Skeletal muscle tissue (tissue), 3 donors: ENCODE measurements at regions not wholly inside any gene's neighbourhood (a gene's known extent, or its start where the extent isn't known, plus 50 kb on each side); places are given as distances from the start of the nearest gene placed in this dataset.

Experiments used
- H3K27ac ChIP-seq: one replicate; pipeline ENCODE4 v1.7.0; 2013; ENCODE audit warnings: mild to moderate bottlenecking, low read depth, low read length, inconsistent platforms
- H3K27me3 ChIP-seq, 3 donors: one replicate each; pipeline ENCODE4 v1.7.0; 2013; ENCODE audit warnings: low read length in 3 of 3; ENCODE audit not compliant: control insufficient read depth in 3 of 3, insufficient read depth in 3 of 3
- H3K36me3 ChIP-seq, 3 donors: one replicate each; pipeline ENCODE4 v1.7.0; 2013; ENCODE audit warnings: low read length in 3 of 3; ENCODE audit not compliant: control insufficient read depth in 3 of 3, insufficient read depth in 3 of 3
- H3K4me1 ChIP-seq, 3 donors: one replicate each; pipeline ENCODE4 v1.7.0; 2013; ENCODE audit warnings: low read length in 3 of 3, mild to moderate bottlenecking in 3 of 3; ENCODE audit not compliant: control insufficient read depth in 3 of 3, insufficient read depth in 3 of 3
- H3K4me3 ChIP-seq, 3 donors: one replicate each; pipeline ENCODE4 v1.7.0; 2013; ENCODE audit warnings: low read length in 3 of 3
- H3K9ac ChIP-seq, 3 donors: one replicate each; pipeline ENCODE4 v1.7.0; 2013; ENCODE audit warnings: low read length in 3 of 3, mild to moderate bottlenecking in 3 of 3, moderate library complexity in 2 of 3, low read depth in 1 of 3
- H3K9me3 ChIP-seq, 3 donors: one replicate each; pipeline ENCODE4 v1.7.0; 2013; ENCODE audit warnings: low read length in 3 of 3; ENCODE audit not compliant: control insufficient read depth in 3 of 3
- donor health status: Osteomylitis.

DNA sequence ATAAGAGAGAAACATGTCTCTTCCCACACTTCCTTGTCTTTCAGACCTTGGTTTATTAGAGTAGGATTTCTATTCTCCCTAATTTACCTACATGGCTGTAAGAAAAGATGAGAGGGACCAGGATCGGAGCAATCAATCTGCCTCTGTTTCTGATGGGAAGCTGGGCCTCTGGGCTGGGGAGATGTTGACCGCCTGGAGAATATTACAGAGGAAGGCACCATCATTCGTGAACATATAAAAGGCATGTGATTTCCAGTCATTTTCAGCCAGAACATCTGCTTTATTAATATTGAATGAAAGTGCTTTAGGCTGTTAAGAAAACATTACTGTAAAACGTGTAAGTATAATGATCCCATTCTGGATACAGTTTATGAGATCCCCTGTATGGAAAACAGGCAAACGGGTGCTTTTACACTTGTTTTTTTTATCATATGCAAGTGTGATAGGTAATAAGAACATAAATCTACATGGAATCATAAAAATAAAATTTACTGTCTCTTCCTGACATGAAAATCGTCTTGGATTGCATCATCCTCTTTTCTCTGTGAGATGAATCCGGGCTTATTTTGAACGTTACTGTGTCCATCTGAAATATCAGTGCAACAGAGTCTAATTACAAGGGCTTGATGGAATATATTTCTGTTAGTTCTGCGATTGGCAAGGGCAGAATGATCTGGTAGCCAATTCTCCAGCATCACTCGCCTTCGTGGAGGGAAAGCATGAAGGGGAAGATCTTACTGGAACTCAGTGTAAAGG lies 94.5 kb upstream of the BAIAP2L1 start:
- Histone ChIP-seq H3K4me3 (no peak overlapping the region), H3K4me1 (no peaks in the 10 kb centered on the region), H3K36me3 (no peaks in the 10 kb centered on the region)

DNA sequence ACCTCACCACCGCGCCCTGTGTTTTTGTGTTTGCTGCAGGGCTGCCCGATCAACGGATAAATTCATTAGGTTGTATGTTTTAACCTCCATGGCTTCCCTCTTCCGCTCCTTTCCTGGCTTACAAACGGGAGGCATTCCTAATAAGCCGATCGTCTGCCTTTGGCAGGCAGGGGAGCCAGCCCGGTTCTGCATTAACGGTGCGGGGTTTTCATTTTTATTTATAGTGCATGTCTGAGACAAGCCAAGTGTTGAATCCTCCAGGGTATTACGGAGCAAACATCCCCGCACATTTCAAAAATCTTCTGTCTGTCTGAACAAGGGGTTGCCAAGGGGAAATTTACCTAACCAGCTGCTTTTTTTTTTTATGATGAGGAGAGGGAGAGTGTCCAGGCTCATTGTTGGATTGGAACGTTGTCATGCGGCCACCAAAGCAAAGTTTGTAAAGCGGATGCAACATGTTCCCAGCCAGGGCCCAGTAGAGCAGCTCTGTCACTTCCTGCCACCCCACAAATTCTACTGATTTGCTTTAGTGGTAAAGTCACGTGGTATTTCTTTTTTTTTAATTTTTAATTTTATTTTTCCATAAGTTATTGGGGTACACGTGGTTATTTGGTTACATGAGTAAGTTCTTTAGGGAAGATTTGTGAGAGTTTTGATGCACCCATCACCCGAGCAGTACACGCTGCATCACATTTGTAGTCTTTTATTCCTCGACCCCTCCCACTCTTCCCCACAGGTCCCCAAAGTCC lies 92.3 kb upstream of the BAIAP2L1 start:
- H3K9ac ChIP-seq, result no peak overlapping the region
- no peak overlapping the region for H3K4me3 ChIP-seq
- no peaks in the 10 kb centered on the region for H3K4me1 ChIP-seq
- peaks cover 0 to 9% (median 8%) of the 10 kb centered on the region in 3 donors for H3K9me3 ChIP-seq
- no peaks in the 10 kb centered on the region for H3K36me3 ChIP-seq
- peaks cover 0 to 2% (median 0%) of the 10 kb centered on the region in 3 donors for H3K27me3 ChIP-seq
- H3K27ac ChIP-seq, result no peak overlapping the region

More for the DNA sequence above, 94.5 kb upstream of the BAIAP2L1 start:
- H3K27ac ChIP-seq, result no peak overlapping the region
- H3K9me3 ChIP-seq, result peaks cover 0 to 9% (median 8%) of the 10 kb centered on the region in 3 donors
- no peak overlapping the region for H3K9ac ChIP-seq
- peaks cover 0 to 2% (median 0%) of the 10 kb centered on the region in 3 donors for H3K27me3 ChIP-seq

DNA sequence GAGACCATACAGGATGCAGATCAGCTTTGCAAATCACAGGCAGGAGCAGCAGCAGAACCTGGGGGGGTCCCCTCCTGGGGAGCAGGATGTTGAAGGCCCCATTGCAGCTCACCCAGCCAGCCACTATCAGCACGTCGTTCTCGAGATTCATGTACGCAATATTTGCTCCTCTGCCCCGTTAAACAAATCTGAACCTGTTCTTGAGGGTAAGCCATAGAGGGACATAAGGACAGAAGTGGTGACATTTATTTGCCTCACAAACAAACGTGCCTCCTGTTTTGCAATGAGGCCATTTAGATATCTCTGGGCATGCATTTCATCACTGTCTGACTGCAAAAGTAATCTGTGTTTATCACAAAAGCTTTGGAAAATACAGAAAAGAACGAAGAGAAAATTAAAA lies 87.3 kb upstream of the BAIAP2L1 start:
- H3K27me3 ChIP-seq, result peaks cover 0 to 12% (median 0%) of the 10 kb centered on the region in 3 donors
- no peaks in the 10 kb centered on the region for H3K36me3 ChIP-seq
- no peaks in the 10 kb centered on the region for H3K4me1 ChIP-seq
- peaks cover 0 to 4% (median 3%) of the 10 kb centered on the region in 3 donors for H3K9me3 ChIP-seq
- no peak overlapping the region for H3K9ac ChIP-seq
- no peak overlapping the region for H3K27ac ChIP-seq
- H3K4me3 ChIP-seq, result no peak overlapping the region

GRCh38 chr7:98483964-98484545 lies 83.2 kb upstream of the BAIAP2L1 start:
- Histone ChIP-seq H3K27me3 (peaks cover 0 to 11% (median 0%) of the 10 kb centered on the region in 3 donors), H3K4me3 (no peak overlapping the region), H3K27ac (no peak overlapping the region), H3K9me3 (peaks cover 0 to 7% (median 3%) of the 10 kb centered on the region in 3 donors), H3K36me3 (no peaks in the 10 kb centered on the region), H3K9ac (no peak overlapping the region), H3K4me1 (no peaks in the 10 kb centered on the region)

- Histone ChIP-seq H3K36me3 (no peaks in the 10 kb centered on the region), H3K27ac (no peak overlapping the region), H3K27me3 (peaks cover 0 to 11% (median 0%) of the 10 kb centered on the region in 3 donors), H3K9ac (no peak overlapping the region), H3K4me3 (no peak overlapping the region), H3K9me3 (peaks cover 0 to 7% (median 3%) of the 10 kb centered on the region in 3 donors), H3K4me1 (no peaks in the 10 kb centered on the region)
Measured at GRCh38 chr7:98483276-98483963, 82.5 kb upstream of the BAIAP2L1 start.

- Histone ChIP-seq H3K9ac (no peak overlapping the region), H3K9me3 (peaks cover 0 to 3% (median 0%) of the 10 kb centered on the region in 3 donors), H3K4me3 (no peak overlapping the region), H3K36me3 (no peaks in the 10 kb centered on the region), H3K27me3 (peaks cover 0 to 10% (median 0%) of the 10 kb centered on the region in 3 donors), H3K4me1 (no peaks in the 10 kb centered on the region), H3K27ac (no peak overlapping the region)
Measured at GRCh38 chr7:98479318-98479717, 78.4 kb upstream of the BAIAP2L1 start.

DNA sequence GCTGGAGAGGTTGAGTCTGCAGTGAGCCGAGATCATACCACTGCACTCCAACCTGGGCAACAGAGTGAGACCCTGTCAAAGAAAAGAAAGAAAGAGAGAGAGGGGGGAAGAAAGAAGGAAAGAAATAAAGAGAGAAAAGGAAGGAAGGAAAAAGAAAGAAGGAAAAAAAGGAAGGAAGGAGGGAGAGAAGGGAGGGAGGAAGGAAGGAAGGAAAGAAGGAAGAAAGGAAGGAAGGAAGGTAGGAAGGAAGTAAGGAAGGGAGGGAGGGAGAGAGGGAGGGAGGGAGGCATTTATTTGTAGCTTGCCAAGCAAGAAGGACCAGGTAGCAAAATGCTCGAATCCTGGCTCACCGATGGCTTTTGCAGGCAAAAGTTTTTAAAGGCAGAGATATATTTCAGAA lies 74.5 kb upstream of the BAIAP2L1 start:
- H3K4me3 ChIP-seq, result no peak overlapping the region
- H3K9ac ChIP-seq, result no peak overlapping the region
- H3K4me1 ChIP-seq, result no peaks in the 10 kb centered on the region
- no peaks in the 10 kb centered on the region for H3K9me3 ChIP-seq
- H3K27me3 ChIP-seq, result peaks cover 3 to 14% (median 14%) of the 10 kb centered on the region in 3 donors
- H3K36me3 ChIP-seq, result no peaks in the 10 kb centered on the region
- no peak overlapping the region for H3K27ac ChIP-seq

DNA sequence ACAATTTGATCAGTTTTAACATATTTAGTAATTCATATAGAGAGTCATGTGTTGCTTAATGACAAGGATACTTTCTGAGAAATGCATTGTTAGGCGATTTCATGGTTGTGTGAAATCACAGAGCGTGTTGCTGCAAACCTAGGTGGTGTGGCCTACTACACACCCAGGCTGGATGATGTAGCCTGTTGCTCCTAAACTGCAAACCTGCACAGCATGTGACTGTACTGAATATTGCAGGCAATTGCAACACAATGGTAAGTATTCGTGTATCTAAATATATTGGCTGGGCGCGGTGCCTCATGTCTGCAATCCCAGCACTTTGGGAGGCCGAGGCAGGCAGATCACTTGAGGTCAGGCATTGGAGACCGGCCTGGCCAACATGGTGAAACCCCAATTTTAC lies 73.7 kb upstream of the BAIAP2L1 start:
- no peaks in the 10 kb centered on the region for H3K36me3 ChIP-seq
- H3K27ac ChIP-seq, result no peak overlapping the region
- no peaks in the 10 kb centered on the region for H3K4me1 ChIP-seq
- H3K9me3 ChIP-seq, result no peaks in the 10 kb centered on the region
- peaks cover 3 to 19% (median 18%) of the 10 kb centered on the region in 3 donors for H3K27me3 ChIP-seq
- no peak overlapping the region for H3K4me3 ChIP-seq
- no peak overlapping the region for H3K9ac ChIP-seq

- H3K27me3 ChIP-seq, result peaks cover 3 to 24% (median 21%) of the 10 kb centered on the region in 3 donors
- no peak overlapping the region for H3K9ac ChIP-seq
- H3K4me1 ChIP-seq, result no peaks in the 10 kb centered on the region
- H3K27ac ChIP-seq, result no peak overlapping the region
- H3K9me3 ChIP-seq, result no peaks in the 10 kb centered on the region
- H3K36me3 ChIP-seq, result no peaks in the 10 kb centered on the region
- no peak overlapping the region for H3K4me3 ChIP-seq
Measured at GRCh38 chr7:98472521-98472954, 71.6 kb upstream of the BAIAP2L1 start.
